NCI-H2196 (cell line): ENCODE measurements at regions not wholly inside any gene's neighbourhood (a gene's known extent, or its start where the extent isn't known, plus 50 kb on each side); places are given as distances from the start of the nearest gene placed in this dataset.

Experiments
- DNase-seq: peaks from one replicate; lab custom pipeline; 2025; ENCODE audit not compliant: unreplicated experiment; lab: John Stamatoyannopoulos, UW

DNA sequence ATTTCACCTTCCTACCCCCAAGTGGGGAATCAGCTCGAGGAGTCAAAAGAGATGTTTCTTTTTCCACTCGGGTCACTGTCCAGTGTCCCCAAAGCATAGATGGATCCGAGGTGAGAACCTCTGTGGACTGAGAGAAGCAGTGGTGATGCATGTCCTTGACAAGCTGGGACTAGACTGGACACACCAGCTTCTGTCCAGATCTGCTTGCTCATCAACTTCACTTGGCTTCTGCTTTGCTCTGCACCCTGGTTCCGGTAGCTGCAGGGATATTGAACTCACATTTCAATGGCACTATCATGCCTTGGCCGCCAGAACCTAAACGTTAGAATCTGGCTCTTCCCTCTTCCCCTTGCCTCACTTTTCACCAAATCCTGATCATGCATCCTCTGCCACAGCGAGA lies 50.3 kb upstream of the CXCL12 start:
- no peak for DNase-seq

DNA sequence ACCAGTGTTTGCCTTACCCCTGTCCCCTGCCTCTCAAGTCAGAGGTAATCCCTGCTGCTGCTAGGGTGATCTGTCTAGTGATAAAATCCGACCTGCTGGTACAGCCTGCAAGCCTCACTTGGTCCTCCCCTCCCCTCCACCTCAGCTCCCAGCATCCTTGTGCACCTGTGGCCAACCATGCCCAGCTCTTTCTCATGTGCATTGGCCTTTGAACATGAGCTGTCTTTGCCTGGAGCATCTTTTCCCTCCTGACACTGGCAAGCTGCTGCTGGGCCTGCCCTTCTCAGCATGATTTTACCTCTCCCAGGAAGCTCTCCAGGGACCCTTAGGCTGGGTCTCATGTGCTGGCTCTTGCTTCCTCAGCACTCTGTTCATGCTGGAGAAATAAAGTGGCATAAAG lies 51.3 kb upstream of the CXCL12 start:
- DNase-seq, result no peak

DNA sequence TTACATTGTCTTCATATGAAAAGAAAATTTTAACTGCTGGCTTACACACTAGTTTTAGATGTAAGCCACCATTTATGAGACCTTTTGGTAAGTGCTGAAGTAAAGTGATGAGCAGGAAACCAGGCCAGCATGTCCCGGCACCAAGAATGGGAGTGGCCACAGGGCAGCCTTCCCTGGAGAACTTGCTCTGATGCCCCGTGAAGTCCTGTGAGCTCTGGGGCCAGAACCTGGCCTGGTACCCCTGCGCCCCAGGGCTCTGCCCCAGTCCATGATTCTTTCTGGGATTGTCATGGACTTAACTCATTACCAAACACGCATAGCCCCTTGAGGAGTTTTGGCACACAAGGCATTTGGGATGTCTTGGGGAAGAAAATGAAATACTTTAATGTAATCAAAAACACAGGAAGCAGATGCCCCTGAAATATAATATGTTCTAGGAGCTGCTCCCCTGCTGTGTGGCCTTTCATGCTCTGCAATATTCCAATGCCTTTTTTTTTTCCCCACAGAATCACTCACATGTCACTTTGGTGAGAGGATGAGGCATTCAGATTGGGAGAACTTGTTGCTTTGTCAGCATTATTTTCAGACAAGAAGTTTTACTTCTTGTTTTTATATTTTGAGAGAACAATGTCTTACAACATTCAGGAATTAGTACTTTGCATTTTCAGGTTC lies 53.1 kb upstream of the CXCL12 start:
- no peak for DNase-seq

DNA sequence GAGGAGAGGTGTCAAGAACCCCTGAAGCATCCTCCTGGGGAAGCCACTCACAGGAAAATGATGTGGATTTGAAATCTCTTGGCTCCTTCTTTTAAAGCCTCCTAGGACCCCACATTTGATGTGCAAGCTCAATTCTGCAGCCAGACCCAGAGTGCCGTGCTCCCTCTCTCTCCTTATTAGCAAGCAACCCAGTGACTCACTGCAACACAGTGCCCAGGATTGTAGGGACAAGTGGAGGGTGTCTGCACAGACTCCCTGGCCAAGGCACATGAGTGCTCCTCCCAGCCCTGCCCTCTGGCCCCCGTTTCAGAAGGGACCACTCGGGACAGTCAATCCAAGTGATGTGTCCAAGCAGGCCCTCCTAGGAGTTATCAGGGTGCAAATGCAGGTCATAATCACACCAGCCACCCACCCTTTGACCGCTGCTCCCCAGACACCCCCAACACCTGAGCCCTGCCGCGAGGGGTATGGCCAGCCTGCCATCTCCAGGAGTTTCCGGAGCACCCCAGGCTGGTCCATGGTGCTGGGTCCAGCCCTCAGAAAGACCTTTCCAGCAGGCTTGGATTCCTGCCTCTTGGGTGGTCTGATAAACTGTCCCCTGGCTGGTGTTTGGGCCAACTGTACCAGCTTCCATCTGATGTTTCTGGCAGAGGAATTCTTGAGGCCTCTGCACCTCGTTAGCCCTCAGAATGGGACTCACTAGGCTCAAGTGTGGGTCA lies 54.5 kb upstream of the CXCL12 start:
- DNase-seq, result no peak

DNA sequence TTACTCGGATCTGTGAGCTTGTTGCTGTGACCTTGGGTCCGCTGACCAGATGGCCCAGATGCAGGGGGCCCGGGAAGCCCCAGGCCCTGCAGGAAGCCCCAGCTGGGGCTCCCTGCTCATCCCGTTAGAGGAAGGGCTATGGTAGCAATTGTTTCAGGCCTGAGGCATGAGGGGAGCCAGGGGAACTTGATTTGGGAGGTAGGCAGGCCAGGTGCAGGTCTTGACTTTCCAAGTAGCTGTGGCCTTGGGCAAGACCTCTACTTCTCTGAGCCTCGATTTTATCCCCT lies 55.0 kb upstream of the CXCL12 start:
- no peak for DNase-seq

DNA sequence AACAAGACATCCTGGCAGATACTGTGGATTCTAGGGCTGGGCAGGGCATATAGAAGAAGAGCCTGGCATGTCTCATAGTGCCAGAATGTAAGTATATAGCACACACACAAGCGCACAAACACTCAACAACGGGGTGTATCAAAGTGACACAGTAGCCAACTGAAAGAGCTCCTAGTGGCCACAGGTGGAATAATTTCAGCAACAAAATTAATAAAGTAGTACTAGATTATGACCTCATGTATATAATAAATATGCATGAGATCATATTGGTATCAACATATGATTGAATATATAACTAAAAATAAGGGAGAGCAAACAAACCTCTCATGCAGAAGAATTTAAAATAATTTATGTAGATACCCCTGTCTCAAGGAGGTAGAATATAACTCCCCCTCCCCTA lies 72.4 kb upstream of the CXCL12 start:
- no peak for DNase-seq

DNA sequence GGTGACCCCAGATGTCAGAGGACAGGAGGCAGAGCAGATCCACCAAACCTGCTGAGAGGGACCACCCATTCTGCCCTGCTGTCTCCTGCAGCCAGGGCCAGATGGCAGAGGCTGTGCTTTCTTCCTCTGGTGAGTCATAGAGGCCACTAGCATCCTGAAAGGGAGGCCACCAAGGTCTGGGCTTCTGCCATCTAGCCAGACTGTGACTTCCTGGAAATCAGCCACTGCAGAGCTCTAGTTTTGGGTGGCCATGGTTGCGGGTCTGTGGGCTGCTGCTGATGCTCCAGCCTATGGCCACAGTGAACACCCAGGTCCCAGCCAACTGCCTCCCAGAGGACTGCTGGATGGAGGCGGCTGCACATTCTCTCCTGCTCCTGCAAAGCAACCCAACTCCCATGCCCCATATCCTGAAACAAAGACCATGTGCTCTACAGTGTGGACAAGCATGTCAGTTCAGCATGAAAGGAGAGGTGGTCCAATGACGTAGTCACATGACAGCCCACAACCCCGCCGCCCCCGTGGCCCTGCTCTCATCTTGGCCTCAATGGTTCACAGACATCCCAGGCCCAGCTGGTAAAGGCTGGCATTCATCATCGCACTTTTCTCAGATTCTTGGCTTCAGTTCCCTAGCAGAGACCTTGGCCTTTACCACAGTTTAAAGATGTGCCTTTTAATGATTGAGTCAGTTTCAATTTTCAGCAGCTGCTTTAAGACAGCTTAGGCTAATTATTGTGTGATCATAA lies 73.9 kb upstream of the CXCL12 start:
- DNase-seq, result no peak

DNA sequence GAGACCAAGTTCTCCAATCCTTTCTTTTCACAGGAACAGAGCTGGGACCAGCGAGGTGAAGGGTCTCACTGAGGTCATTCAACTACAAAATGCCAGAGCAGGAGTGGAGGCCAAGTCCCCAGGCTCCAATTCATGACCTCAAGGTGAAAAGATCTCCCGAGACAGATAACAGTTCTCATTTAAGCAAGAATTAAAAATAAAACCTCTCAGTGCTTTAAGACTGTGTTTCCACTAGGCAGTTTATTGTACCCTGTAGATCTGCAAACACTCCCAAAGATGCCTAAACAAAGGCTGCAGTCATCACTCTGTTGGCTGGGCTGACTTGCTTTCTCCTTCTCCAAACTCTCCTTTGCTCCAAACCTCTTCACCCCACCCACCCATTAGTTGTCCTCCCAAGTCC lies 74.8 kb upstream of the CXCL12 start:
- DNase-seq, result no peak

DNA sequence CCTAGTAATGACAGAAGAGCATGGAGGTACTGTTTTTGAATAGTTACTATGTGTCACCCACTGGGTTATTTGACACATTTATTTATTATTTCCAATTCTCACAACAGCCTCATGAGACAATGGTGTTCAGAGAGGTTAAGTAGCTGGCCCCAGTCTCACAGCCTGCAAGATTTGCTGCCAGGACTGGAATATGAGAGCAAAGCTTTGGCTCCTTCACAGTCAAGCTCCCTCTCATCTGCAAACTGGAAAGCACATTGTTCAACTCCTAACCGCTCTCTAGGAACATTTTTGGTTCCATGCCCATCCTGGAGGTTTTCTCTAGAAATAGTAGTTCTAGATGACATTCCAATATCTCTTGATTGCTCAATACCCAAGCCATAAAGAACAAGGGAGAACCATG lies 75.5 kb upstream of the CXCL12 start:
- no peak for DNase-seq

DNA sequence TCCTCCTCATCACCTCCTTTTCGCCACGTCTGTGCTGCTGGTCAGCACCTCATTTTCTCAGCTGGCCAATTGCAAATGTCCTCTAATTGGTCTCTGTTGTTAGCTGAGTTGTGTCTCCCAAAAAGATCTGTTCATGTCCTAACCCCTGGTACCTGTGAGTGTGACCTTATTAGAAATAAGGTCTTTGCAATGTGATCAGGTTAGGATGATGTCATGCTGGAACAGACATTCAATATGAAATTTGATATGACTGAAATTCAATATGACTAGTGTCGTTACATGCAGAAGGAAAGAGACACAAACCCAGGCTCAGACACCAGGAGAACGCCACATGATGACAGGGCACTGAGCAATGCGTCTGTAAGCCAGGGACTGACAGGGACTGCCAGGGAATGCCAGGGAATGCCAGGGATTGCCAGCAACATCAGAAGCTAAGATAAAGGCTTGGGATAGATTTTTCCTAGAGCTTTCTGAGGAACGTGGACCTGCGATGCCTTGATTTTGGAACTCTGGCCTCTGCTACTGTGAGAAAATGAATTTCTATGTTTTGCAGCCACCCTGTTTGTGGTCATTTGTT lies 77.5 kb upstream of the CXCL12 start:
- DNase-seq, result no peak

DNA sequence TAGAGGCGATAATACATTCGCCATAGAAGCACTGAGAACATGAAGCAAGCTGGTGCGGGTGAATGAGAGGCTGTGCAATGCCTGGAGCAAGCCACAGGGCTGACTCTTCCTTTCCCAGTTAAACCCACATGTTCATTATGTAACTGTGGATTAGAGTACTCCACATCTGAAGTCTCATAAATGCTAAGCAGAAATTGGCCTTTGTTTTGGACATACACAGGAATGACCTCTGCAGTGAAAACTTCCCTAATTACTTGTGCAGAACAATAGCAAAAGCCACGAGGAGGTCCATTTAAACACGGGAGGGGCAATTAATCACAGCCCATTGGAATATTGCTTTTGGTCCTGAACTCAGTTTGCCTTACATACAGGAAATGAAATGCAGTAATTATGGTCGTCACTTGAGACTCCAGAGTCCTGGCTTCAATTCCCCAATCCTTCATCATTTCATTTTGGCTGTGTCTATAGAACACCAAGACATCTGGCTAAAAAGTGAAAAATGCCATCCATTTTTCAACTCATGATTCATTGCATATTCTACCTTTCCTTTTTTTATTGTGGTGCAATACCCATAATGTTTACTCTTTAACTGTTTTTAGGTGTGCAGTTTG lies 78.7 kb upstream of the CXCL12 start:
- no peak for DNase-seq

DNA sequence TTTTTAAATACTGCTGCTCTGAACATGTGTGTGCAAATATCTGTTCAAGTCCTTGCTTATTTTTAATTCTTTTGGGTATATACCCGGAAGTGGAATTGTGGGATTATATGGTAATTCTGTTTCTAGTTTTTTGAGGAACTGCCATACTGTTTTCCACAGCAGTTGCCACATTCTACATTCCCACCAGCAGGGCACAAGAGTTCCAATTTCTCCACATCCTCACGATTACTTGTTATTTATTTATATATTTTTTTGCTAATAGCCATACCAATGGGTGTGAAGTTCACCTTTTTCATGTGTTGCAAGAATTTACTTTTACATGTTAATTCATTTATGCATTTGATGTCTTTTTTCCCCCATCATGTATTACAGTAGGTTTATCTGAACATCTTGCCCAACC lies 79.6 kb upstream of the CXCL12 start:
- no peak for DNase-seq

DNA sequence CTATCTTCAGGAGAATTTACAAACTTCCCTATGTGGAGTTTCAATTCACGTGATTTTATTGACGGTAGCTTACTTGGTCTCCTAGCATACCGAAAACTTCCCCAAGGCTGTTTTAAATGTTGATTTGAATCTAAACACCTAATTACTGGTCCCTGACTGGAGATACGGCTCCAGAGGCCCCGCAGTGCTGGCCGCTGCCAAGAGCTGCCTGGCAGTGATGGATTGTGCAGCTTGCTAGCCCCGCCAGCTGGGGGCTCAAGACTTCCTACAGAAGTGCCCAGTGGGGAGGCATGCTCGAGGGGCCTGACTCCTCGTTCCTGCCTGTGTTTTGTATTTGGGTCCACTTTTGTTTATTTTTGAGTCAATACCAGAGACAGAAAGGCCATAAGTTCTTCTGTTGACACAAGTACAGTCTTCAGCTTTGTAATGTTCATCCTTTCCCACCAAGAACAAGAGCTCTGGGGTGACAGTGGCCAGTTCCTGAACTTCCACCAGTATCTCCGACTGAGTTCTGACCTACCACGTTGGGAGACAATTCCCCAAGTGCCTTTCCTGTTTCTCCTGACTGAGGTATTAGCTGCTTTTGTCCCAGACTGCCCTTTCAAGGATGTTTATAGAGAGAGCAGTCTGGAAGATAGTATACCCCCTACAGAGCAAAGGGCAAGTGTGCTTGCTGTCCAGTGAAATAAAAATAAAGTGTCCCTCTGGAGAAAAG lies 80.7 kb upstream of the CXCL12 start:
- DNase-seq, result no peak

DNA sequence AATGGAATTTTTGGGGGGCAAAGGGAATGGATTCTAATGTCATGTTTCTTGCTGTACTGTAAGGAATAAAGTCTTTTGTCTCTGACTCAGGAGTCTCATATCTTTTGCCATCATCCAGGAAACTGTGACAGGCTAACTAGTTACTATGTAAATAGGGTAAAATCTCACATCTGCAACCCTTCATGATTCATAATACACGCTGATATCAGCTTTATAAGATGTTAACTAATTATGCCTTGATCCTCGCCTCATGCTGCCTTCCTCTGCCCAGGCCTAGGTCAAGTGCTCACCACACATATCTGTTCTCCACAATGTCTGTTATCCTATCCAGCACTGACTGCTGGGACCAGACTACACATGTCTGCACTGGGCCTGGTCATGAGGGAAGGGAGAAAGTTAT lies 81.3 kb upstream of the CXCL12 start:
- no peak for DNase-seq

DNA sequence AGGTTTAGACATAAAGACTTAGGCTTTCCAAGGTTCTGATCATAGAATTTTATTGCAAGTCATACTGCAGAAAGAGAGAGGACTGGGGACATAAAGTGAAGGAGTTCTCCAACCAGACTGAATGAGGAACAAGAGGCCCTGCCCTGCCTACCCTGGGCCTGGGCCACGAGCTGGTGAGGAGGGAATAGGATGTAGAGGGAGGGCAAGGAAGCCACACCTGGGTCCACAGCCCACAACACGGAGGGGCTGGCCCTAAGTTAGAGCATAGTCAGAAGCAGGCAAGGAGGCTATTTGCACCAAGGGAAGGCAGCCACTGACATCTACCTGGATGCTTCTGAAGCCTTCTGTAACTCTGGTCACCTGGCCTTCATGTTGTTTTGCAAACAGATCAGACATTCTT lies 82.2 kb upstream of the CXCL12 start:
- no peak for DNase-seq

DNA sequence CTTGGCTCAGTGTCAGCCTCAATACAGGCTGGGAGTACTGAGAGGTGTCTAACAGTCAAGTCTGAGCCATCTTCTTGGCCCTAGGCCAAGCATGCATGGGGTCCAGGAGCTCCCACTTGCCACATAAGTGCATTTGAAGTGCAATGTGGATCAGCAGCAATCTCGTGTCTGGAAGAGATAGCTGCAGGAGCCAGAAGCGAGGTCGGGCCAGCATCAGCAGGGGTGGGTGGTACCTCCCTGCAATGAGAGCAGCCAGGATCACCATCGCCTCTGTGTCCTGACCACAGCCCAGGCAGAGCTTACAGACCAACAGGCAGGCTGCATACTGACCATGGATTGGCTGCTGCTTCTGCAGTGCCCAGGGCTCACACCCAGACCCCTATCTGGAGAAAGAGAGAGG lies 83.0 kb upstream of the CXCL12 start:
- DNase-seq, result no peak

DNA sequence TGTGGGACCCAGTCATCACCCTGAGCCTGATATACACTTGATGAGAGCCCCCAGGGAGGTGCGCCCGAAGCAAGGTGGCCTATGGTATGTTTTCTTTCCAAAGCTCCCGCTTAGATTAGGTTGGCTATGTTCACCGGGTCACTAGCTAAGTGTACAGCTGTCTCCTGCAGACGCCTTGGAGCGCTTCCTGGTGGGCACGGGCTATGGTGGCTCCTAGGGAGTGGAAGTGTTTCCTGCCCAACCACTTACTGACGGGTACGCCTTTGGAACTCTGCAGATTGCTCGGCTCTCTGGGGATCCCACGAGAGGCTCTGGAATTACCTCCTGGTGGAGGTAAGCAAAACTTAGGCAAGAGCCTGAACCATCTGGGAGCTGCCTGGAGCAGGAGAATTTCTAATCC lies 83.6 kb upstream of the CXCL12 start:
- DNase-seq, result no peak

DNA sequence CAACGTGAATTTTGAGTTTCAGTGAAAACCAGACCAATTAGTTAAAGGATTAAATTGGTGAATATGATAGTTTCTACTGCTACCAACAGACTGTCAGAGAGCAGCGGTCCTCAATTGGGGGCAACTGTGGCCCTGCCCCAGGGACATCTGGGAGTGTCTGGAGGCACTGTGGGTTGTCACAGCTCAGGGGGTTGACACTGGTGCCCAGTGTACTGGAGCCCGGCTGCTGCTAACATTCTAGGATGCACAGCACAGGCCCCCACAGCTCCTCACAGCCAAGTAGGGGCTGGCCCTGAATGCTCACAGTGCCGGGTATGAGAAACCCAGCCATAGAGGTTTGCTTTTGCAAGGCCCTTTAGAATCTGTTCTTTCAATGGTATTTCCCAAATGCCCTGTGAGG lies 84.1 kb upstream of the CXCL12 start:
- no peak for DNase-seq

DNA sequence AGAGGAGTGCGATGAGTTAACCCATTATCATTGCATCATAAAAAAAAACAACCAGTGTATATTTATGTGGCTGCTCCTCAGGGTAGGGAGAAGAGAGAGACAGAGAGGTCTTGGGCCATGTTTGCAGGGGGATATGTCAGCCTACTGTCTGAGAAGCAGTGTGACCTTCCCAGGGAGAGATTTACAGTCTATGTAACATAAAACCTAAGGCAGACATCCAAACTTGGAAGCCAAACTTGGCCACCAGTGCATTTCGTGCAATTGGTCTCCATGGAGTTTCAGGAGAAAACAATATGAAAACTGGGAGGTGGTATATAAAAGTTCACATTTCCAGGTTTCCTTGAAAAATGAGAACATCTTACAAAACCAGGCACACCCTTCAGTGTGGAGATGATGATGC lies 85.9 kb upstream of the CXCL12 start:
- no peak for DNase-seq

DNA sequence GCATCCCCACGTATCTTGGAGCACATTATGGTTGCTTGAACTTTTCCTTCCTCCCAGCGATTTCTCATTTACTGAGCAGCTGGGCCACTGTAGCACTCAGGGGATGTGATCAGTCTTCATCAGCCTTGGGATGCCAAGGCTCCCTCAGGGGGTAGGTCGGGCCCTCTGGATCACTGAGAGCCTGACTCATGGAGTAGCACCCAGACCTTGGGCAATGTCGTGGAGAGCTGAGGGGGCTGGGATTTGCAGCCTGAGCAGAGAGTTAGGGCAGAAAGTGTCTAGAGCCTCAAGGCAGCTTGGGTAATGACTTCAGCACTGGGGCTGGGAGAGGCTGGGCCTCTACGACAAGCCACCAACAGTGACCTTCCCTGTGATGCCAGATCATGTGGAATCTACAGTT lies 86.5 kb upstream of the CXCL12 start:
- DNase-seq, result no peak

DNA sequence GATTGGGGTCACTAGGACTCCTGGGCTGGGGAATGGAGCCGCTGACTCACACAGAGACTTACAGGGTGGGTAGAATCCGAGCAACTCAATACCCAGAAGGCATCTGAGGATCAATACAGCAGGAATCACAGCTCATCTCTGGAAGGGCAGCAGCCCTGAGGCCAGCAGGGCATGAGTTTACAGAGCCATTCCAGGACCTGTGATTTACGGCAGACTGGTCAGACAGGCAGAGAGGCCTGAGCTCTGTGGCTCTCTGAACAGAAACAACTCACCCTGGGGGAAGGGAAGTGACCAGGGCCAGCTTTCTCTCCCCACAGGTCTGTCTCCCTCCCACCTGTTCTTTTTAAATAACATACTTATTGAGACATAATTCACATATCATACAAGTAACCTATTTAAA lies 88.2 kb upstream of the CXCL12 start:
- DNase-seq, result no peak
